ENCODE measurements at regions not wholly inside any gene's neighbourhood (a gene's known extent, or its start where the extent isn't known, plus 50 kb on each side); places are given as distances from the start of the nearest gene placed in this dataset.
"Not testable (repeated sequence)": the region's sequence is repeated elsewhere in the genome, so short reads cannot be mapped to it uniquely, and the experiment has no call there.

DNA sequence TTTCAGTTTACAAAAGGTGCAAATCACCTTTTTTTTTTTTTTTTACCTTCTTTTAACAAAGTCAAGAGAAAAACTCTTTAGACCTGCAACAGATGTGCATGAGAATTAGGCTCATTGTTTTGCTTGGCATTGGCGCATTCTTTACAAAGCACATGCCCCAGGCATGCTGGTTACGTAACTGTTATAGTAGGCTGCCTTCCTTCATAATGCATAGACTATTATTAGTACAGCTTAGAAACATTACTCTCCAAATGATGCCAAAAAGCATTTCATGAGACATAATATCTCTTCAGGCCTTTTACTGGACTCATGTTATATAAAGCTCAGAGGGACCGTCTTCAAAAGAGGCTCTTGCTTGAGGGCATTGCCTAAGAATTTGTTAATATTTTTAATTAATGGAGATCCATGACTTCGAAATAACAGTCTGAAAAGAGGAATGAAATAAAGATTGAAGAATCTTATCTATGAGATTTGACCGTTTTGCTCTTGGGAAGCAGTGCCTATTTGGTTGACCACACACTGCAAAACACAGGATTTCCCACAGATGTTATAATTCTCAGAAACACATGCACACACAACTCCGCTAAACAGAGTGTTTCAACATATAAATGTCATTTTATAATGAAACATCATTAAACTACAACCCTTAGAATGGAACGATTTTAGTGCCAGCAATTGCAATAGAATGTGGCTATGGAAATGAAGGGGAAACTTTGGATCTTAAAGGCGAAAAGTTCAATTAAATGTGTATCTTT lies 478.7 kb downstream of the PRR16 start:
- FAIRE-seq, result no peak
- H4K20me1 ChIP-seq (replicated peaks; ENCODE audit: control insufficient read depth, insufficient read depth, low read length), result no peaks in the 10 kb centered on the region
- CTCF ChIA-PET (ENCODE audit: low intra/inter-chr PET ratio), result no interaction called here
- 13% methylated on average over 8 of the region's 8 CpGs for WGBS (ENCODE audit: insufficient coverage, low coverage, missing lambda C conversion rate)
- no peak overlapping the region for H2AFZ ChIP-seq (ENCODE audit: low read depth, low read length)
- H3K4me3 ChIP-seq, result no peak overlapping the region
- H3K9me1 ChIP-seq (ENCODE audit: control insufficient read depth, insufficient read depth, low read length), result no peaks in the 10 kb centered on the region
- no peaks in the 10 kb centered on the region for H3K36me3 ChIP-seq (ENCODE audit: control insufficient read depth, insufficient read depth, low read length)
- POLR2A ChIA-PET, result no interaction called here
- intact Hi-C loops (cut with micrococcal nuclease) (no loop called here), in situ Hi-C loops (cut with MboI) (no loop called here)
- H3K4me1 ChIP-seq (replicated peaks in 1 of 2; ENCODE audit: control insufficient read depth in 2 of 2, insufficient read depth in 2 of 2, low read length in 2 of 2), result no peaks in the 10 kb centered on the region
- H3K4me2 ChIP-seq (ENCODE audit: insufficient read depth, low read length), result no peak overlapping the region
- ATAC-seq, result no peak
- no TSS peak for BruUV-seq (replicated peaks)
- TF ChIP-seq ETS2 (tag; IDR thresholded peaks at IDR 0.05; ENCODE audit: borderline replicate concordance, poor library complexity, severe bottlenecking) (no peak), RBM14 (IDR thresholded peaks at IDR 0.05; ENCODE audit: borderline replicate concordance, insufficient read depth, low read depth, low read length) (no peak), ZNF212 (CRISPR knock-in tag; IDR thresholded peaks at IDR 0.05) (no peak), ZNF217 (CRISPR knock-in tag; IDR thresholded peaks at IDR 0.05) (no peak)
- no peak overlapping the region for H3K27ac ChIP-seq (ENCODE audit: extremely low read depth, low read depth, low read length)
- no peak for DNase-seq (ENCODE audit: extremely low read depth in 1 of 4, low spot score in 3 of 4)
- H3K9ac ChIP-seq (ENCODE audit: insufficient read depth in 1 of 2, low read depth in 2 of 2, low read length in 2 of 2), result no peak overlapping the region
- no peaks in the 10 kb centered on the region for H3K79me2 ChIP-seq (ENCODE audit: control insufficient read depth, insufficient read depth, low read length)
- no peaks in the 10 kb centered on the region; the same call in 1 of the 2 replicates for H3K9me3 ChIP-seq (replicated peaks; ENCODE audit: control insufficient read depth, insufficient read depth, low read depth, low read length)
- H3K27me3 ChIP-seq (ENCODE audit: control insufficient read depth in 2 of 2, insufficient read depth in 2 of 2, low read length in 2 of 2), result no peaks in the 10 kb centered on the region

DNA sequence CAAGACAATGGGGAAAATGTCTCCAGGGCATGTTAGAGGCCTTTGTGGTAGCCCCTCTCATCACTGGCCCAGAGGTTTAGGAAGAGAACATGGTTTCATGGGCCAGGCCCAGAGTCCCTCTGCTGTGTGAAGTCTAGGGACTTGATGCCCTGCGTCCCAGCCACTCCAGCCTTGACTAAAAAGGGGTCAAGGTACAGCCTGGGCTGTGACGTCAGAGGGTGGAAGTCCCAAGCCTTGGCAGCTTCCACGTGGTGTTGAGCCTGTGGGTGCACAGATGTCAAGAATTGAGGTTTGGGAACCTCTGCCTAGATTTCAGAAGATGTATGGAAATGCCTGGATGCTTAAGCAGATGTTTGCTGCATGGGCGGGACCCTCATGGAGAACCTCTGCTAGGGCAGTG lies 485.5 kb downstream of the PRR16 start:
- CTCF ChIA-PET (ENCODE audit: low intra/inter-chr PET ratio); DNase-seq (ENCODE audit: extremely low read depth in 1 of 4, low spot score in 3 of 4); H3K4me2 ChIP-seq (ENCODE audit: insufficient read depth, low read length); BruUV-seq (replicated peaks); H3K27ac ChIP-seq (ENCODE audit: extremely low read depth, low read depth, low read length); ATAC-seq; POLR2A ChIA-PET; H3K36me3 ChIP-seq (ENCODE audit: control insufficient read depth, insufficient read depth, low read length); H4K20me1 ChIP-seq (replicated peaks; ENCODE audit: control insufficient read depth, insufficient read depth, low read length); intact Hi-C loops (cut with micrococcal nuclease); H3K9ac ChIP-seq (ENCODE audit: insufficient read depth in 1 of 2, low read depth in 2 of 2, low read length in 2 of 2); H3K79me2 ChIP-seq (ENCODE audit: control insufficient read depth, insufficient read depth, low read length); in situ Hi-C loops (cut with MboI); H3K4me3 ChIP-seq; FAIRE-seq; H3K9me1 ChIP-seq (ENCODE audit: control insufficient read depth, insufficient read depth, low read length); H2AFZ ChIP-seq (ENCODE audit: low read depth, low read length); H3K9me3 ChIP-seq (replicated peaks; ENCODE audit: control insufficient read depth, insufficient read depth, low read depth, low read length); H3K27me3 ChIP-seq (ENCODE audit: control insufficient read depth in 2 of 2, insufficient read depth in 2 of 2, low read length in 2 of 2); H3K4me1 ChIP-seq (replicated peaks in 1 of 2; ENCODE audit: control insufficient read depth in 2 of 2, insufficient read depth in 2 of 2, low read length in 2 of 2): not testable (repeated sequence)
- 0% methylated on average over 4 of the region's 4 CpGs for WGBS (ENCODE audit: insufficient coverage, low coverage, missing lambda C conversion rate)

Data from K562 (cell line).